MG63 (cell line): ENCODE measurements at regions not wholly inside any gene's neighbourhood (a gene's known extent, or its start where the extent isn't known, plus 50 kb on each side); places are given as distances from the start of the nearest gene placed in this dataset.
"Not testable (repeated sequence)": the region's sequence is repeated elsewhere in the genome, so short reads cannot be mapped to it uniquely, and the experiment has no call there.

Experiments used
- DNase-seq: peaks from one replicate; pipeline ENCODE4 v3.0.0-alpha.2; 2020
- H3K27me3 ChIP-seq: fragments of 250-450 bp; sonication (Bioruptor Pico); 2 replicates; pipeline ENCODE4 v1.5.1; 2020; ENCODE audit warnings: mild to moderate bottlenecking, moderate library complexity
- H3K36me3 ChIP-seq: fragments of 250-450 bp; sonication (Bioruptor Pico); 2 replicates; pipeline ENCODE4 v1.5.1; 2020; ENCODE audit warnings: mild to moderate bottlenecking, moderate library complexity
- H3K4me3 ChIP-seq: fragments of 250-450 bp; sonication (Bioruptor Pico); 2 replicates; pipeline ENCODE4 v1.5.1; 2020; ENCODE audit warnings: mild to moderate bottlenecking, moderate library complexity
- H3K9me3 ChIP-seq: fragments of 250-450 bp; sonication (Bioruptor Pico); 2 replicates; pipeline ENCODE4 v1.5.1; 2020; ENCODE audit warnings: mild to moderate bottlenecking, moderate library complexity

GRCh38 chr22:22176929-22177616, 67.5 kb upstream of the VPREB1 start:
- Histone ChIP-seq H3K4me3 (no peak overlapping the region), H3K36me3 (no peaks in the 10 kb centered on the region), H3K27me3 (no peaks in the 10 kb centered on the region), H3K9me3 (no peaks in the 10 kb centered on the region)
- no peak for DNase-seq

- H3K27me3 ChIP-seq, H3K36me3 ChIP-seq, DNase-seq, H3K4me3 ChIP-seq, H3K9me3 ChIP-seq: not testable (repeated sequence)
These were observed 71.5 kb upstream of the VPREB1 start for GRCh38 chr22:22172896-22173628.

- peak; percentile 26 for DNase-seq
- H3K27me3 ChIP-seq, result no peaks in the 10 kb centered on the region
- no peaks in the 10 kb centered on the region for H3K36me3 ChIP-seq
- H3K9me3 ChIP-seq, result no peaks in the 10 kb centered on the region
- H3K4me3 ChIP-seq, result no peak overlapping the region
These were observed 73.0 kb upstream of the VPREB1 start for GRCh38 chr22:22171357-22172218.

- H3K9me3 ChIP-seq, result no peaks in the 10 kb centered on the region
- no peaks in the 10 kb centered on the region for H3K36me3 ChIP-seq
- DNase-seq, result no peak
- H3K4me3 ChIP-seq, result no peak overlapping the region; the same call in 1 of the 2 replicates
- H3K27me3 ChIP-seq, result no peaks in the 10 kb centered on the region
These were observed 74.7 kb upstream of the VPREB1 start for GRCh38 chr22:22169923-22170322.

- Histone ChIP-seq H3K9me3 (no peaks in the 10 kb centered on the region), H3K36me3 (no peaks in the 10 kb centered on the region), H3K27me3 (no peaks in the 10 kb centered on the region), H3K4me3 (no peak overlapping the region)
- DNase-seq, result no peak
These were observed 75.4 kb upstream of the VPREB1 start for GRCh38 chr22:22168941-22169867.

GRCh38 chr22:22168190-22168940, 76.2 kb upstream of the VPREB1 start:
- Histone ChIP-seq H3K4me3 (no peak overlapping the region), H3K9me3 (no peaks in the 10 kb centered on the region), H3K36me3 (no peaks in the 10 kb centered on the region), H3K27me3 (no peaks in the 10 kb centered on the region)
- no peak for DNase-seq

GRCh38 chr22:22167791-22168189, 76.8 kb upstream of the VPREB1 start:
- H3K36me3 ChIP-seq, result no peaks in the 10 kb centered on the region
- no peak overlapping the region for H3K4me3 ChIP-seq
- no peaks in the 10 kb centered on the region for H3K9me3 ChIP-seq
- DNase-seq, result no peak
- H3K27me3 ChIP-seq, result no peaks in the 10 kb centered on the region

- no peak for DNase-seq
- no peaks in the 10 kb centered on the region for H3K9me3 ChIP-seq
- no peaks in the 10 kb centered on the region for H3K36me3 ChIP-seq
- no peaks in the 10 kb centered on the region for H3K27me3 ChIP-seq
- H3K4me3 ChIP-seq, result no peak overlapping the region
These were observed 77.5 kb upstream of the VPREB1 start for GRCh38 chr22:22166941-22167713.

GRCh38 chr22:22165936-22166710, 78.5 kb upstream of the VPREB1 start:
- Histone ChIP-seq H3K4me3 (no peak overlapping the region), H3K36me3 (no peaks in the 10 kb centered on the region), H3K9me3 (no peaks in the 10 kb centered on the region), H3K27me3 (no peaks in the 10 kb centered on the region)
- DNase-seq, result no peak

- Histone ChIP-seq H3K27me3 (no peaks in the 10 kb centered on the region), H3K36me3 (no peaks in the 10 kb centered on the region), H3K4me3 (no peak overlapping the region), H3K9me3 (no peaks in the 10 kb centered on the region)
- DNase-seq, result no peak
These were observed 79.9 kb upstream of the VPREB1 start for GRCh38 chr22:22164541-22165272.

GRCh38 chr22:22161924-22162851, 82.4 kb upstream of the VPREB1 start:
- H3K4me3 ChIP-seq, result no peak overlapping the region
- no peak for DNase-seq
- no peaks in the 10 kb centered on the region for H3K27me3 ChIP-seq
- no peaks in the 10 kb centered on the region for H3K9me3 ChIP-seq
- H3K36me3 ChIP-seq, result no peaks in the 10 kb centered on the region

- H3K27me3 ChIP-seq, H3K4me3 ChIP-seq, H3K9me3 ChIP-seq, DNase-seq, H3K36me3 ChIP-seq: not testable (repeated sequence)
These were observed 83.8 kb upstream of the VPREB1 start for GRCh38 chr22:22160768-22161167.

- Histone ChIP-seq H3K9me3 (no peaks in the 10 kb centered on the region), H3K27me3 (no peaks in the 10 kb centered on the region), H3K4me3 (no peak overlapping the region), H3K36me3 (no peaks in the 10 kb centered on the region)
- no peak for DNase-seq
These were observed 85.2 kb upstream of the VPREB1 start for GRCh38 chr22:22159384-22159783.
